NCI-H2029 (cell line): ENCODE measurements at regions not wholly inside any gene's neighbourhood (a gene's known extent, or its start where the extent isn't known, plus 50 kb on each side); places are given as distances from the start of the nearest gene placed in this dataset.

Source experiments
- DNase-seq: peaks from one replicate; lab custom pipeline; 2025; lab: John Stamatoyannopoulos, UW

- no peak for DNase-seq
Observed at GRCh38 chr12:65624554-65625086, 199.7 kb upstream of the HMGA2 start.

GRCh38 chr12:65628061-65628460 lies 196.2 kb upstream of the HMGA2 start:
- DNase-seq, result no peak

GRCh38 chr12:65630555-65630954 lies 193.7 kb upstream of the HMGA2 start:
- DNase-seq, result no peak

GRCh38 chr12:65631621-65632111 lies 192.6 kb upstream of the HMGA2 start:
- DNase-seq, result no peak

- DNase-seq, result no peak
Observed at GRCh38 chr12:65632131-65632855, 192.0 kb upstream of the HMGA2 start.

GRCh38 chr12:65634061-65634460 lies 190.2 kb upstream of the HMGA2 start:
- no peak for DNase-seq

- DNase-seq, result no peak
Observed at GRCh38 chr12:65634626-65635331, 189.5 kb upstream of the HMGA2 start.

- DNase-seq, result no peak
Observed at GRCh38 chr12:65636436-65636835, 187.8 kb upstream of the HMGA2 start.

GRCh38 chr12:65637150-65637549 lies 187.1 kb upstream of the HMGA2 start:
- no peak for DNase-seq

- no peak for DNase-seq
Observed at GRCh38 chr12:65637774-65638173, 186.5 kb upstream of the HMGA2 start.

- DNase-seq, result no peak
Observed at GRCh38 chr12:65638324-65638723, 186.0 kb upstream of the HMGA2 start.

GRCh38 chr12:65640489-65640901 lies 183.8 kb upstream of the HMGA2 start:
- DNase-seq, result no peak

- DNase-seq, result no peak
Observed at GRCh38 chr12:65642061-65642661, 182.1 kb upstream of the HMGA2 start.

- DNase-seq, result no peak
Observed at GRCh38 chr12:65643171-65643570, 181.1 kb upstream of the HMGA2 start.

- DNase-seq, result no peak
Observed at GRCh38 chr12:65643595-65644386, 180.5 kb upstream of the HMGA2 start.

GRCh38 chr12:65646127-65646643 lies 178.1 kb upstream of the HMGA2 start:
- no peak for DNase-seq

GRCh38 chr12:65647074-65647473 lies 177.2 kb upstream of the HMGA2 start:
- DNase-seq, result no peak

GRCh38 chr12:65648461-65648860 lies 175.8 kb upstream of the HMGA2 start:
- DNase-seq, result no peak

GRCh38 chr12:65649126-65649525 lies 175.2 kb upstream of the HMGA2 start:
- DNase-seq, result no peak

- no peak for DNase-seq
Observed at GRCh38 chr12:65651060-65651459, 173.2 kb upstream of the HMGA2 start.

- DNase-seq, result no peak
Observed at GRCh38 chr12:65653321-65653720, 171.0 kb upstream of the HMGA2 start.
